Neural progenitor cell (in vitro differentiated cells): ENCODE measurements at regions not wholly inside any gene's neighbourhood (a gene's known extent, or its start where the extent isn't known, plus 50 kb on each side); places are given as distances from the start of the nearest gene placed in this dataset.

ENCODE experiments used
- CTCF ChIP-seq: fragments of 200-600 bp; sonication (generic); IDR thresholded peaks from 2 replicates; pipeline ENCODE4 v1.5.1; 2017; ENCODE audit warnings: antibody characterized with exemption, mild to moderate bottlenecking
- EZH2 ChIP-seq: fragments of 200-600 bp; sonication (generic); IDR thresholded peaks from 2 replicates; pipeline ENCODE4 v1.6.1; 2017; ENCODE audit warnings: antibody characterized with exemption, mild to moderate bottlenecking, moderate library complexity
- EZH2phosphoT487 ChIP-seq: fragments of 200-600 bp; sonication (generic); IDR thresholded peaks from 2 replicates; pipeline ENCODE4 v1.6.1; 2017; ENCODE audit warnings: antibody characterized with exemption

GRCh38 chr13:106281426-106281825 lies 254.0 kb downstream of the EFNB2 start:
- TF ChIP-seq CTCF (no peak), EZH2 (no peak), EZH2phosphoT487 (no peak)
